ENCODE measurements at regions not wholly inside any gene's neighbourhood (a gene's known extent, or its start where the extent isn't known, plus 50 kb on each side); places are given as distances from the start of the nearest gene placed in this dataset.
"Not testable (repeated sequence)": the region's sequence is repeated elsewhere in the genome, so short reads cannot be mapped to it uniquely, and the experiment has no call there.

DNA sequence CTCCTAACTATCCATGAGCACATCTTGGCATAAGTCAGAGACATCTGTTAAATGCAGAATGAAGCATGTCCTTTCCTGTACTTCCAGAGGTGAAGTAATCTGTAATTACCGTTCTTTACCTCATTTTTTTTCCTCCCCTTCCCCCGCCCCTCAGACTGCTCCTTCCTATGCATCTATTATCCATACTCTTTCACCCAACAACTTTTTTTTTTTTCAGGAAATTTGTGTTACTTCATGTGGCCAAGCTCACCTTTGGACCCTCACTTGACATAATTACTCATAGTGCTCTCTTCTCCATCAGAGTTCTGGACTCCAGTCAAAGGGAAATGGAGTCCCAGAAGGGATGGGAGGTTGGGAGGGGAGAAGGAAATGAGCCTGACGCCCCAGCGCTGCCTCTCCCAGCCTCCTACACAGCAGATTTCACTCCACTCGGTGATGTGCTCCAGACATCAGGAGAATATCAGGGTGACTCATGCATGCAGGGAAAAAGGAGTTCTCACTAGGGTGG lies 568.8 kb downstream of the STIM2 start:
- TF ChIP-seq, protein P1, sequence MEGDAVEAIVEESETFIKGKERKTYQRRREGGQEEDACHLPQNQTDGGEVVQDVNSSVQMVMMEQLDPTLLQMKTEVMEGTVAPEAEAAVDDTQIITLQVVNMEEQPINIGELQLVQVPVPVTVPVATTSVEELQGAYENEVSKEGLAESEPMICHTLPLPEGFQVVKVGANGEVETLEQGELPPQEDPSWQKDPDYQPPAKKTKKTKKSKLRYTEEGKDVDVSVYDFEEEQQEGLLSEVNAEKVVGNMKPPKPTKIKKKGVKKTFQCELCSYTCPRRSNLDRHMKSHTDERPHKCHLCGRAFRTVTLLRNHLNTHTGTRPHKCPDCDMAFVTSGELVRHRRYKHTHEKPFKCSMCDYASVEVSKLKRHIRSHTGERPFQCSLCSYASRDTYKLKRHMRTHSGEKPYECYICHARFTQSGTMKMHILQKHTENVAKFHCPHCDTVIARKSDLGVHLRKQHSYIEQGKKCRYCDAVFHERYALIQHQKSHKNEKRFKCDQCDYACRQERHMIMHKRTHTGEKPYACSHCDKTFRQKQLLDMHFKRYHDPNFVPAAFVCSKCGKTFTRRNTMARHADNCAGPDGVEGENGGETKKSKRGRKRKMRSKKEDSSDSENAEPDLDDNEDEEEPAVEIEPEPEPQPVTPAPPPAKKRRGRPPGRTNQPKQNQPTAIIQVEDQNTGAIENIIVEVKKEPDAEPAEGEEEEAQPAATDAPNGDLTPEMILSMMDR (IDR thresholded peaks at IDR 0.05; ENCODE audit: borderline replicate concordance, extremely low read depth, insufficient read depth) = no peak
- H3K9ac ChIP-seq (ENCODE audit: low read length in 3 of 3) = no peak overlapping the region
- H3K9me3 ChIP-seq (ENCODE audit: control insufficient read depth in 2 of 3, insufficient read depth in 1 of 3, low read length in 3 of 3) = no peaks in the 10 kb centered on the region
- intact Hi-C loops (cut with DNase I) = no loop called here
- FAIRE-seq = no peak
- H3K4me1 ChIP-seq (ENCODE audit: control insufficient read depth in 2 of 3, insufficient read depth in 2 of 3, low read depth in 1 of 3, low read length in 3 of 3) = no peaks in the 10 kb centered on the region
- H3K27me3 ChIP-seq (ENCODE audit: control insufficient read depth, insufficient read depth, low read length) = no peaks in the 10 kb centered on the region
- H3K4me3 ChIP-seq (ENCODE audit: low read length in 3 of 3) = no peak overlapping the region
- DNase-seq = no peak
- H3K27ac ChIP-seq (ENCODE audit: low read depth in 2 of 2, low read length in 2 of 2) = no peak overlapping the region
- H3K36me3 ChIP-seq (ENCODE audit: control insufficient read depth in 2 of 3, insufficient read depth in 3 of 3, low read length in 3 of 3) = no peaks in the 10 kb centered on the region

DNA sequence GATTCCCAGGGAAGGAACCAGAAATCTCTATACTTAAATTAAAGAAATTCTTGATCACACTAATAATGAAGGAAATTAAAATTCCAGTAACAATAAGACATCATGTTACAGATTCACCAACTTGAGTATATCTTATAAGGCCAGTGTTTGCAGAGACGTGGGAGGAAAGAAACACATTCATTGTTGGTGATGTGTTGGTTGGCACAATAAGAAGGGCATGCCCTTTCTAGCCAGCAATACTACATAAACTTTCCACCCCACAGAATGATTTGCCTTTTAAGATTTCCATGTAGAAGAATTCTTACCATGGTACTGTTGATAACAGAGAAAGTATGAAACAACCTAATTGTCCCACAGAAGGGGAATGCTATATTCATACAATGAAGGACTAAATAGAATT lies 581.5 kb downstream of the STIM2 start:
- H3K4me1 ChIP-seq (ENCODE audit: control insufficient read depth in 2 of 3, insufficient read depth in 2 of 3, low read depth in 1 of 3, low read length in 3 of 3) = no peaks in the 10 kb centered on the region
- FAIRE-seq (no peak), DNase-seq (no peak)
- H3K27ac ChIP-seq (ENCODE audit: low read depth in 2 of 2, low read length in 2 of 2) = no peak overlapping the region
- H3K4me3 ChIP-seq (ENCODE audit: low read length in 3 of 3) = no peak overlapping the region
- H3K9ac ChIP-seq (ENCODE audit: low read length in 3 of 3) = no peak overlapping the region
- H3K36me3 ChIP-seq (ENCODE audit: control insufficient read depth in 2 of 3, insufficient read depth in 3 of 3, low read length in 3 of 3) = no peaks in the 10 kb centered on the region
- H3K27me3 ChIP-seq (ENCODE audit: control insufficient read depth, insufficient read depth, low read length) = no peaks in the 10 kb centered on the region
- TF ChIP-seq, protein P1 (IDR thresholded peaks at IDR 0.05; ENCODE audit: borderline replicate concordance, extremely low read depth, insufficient read depth) = no peak
- no peaks in the 10 kb centered on the region for H3K9me3 ChIP-seq (ENCODE audit: control insufficient read depth in 2 of 3, insufficient read depth in 1 of 3, low read length in 3 of 3)
- intact Hi-C loops (cut with DNase I) = no loop called here

DNA sequence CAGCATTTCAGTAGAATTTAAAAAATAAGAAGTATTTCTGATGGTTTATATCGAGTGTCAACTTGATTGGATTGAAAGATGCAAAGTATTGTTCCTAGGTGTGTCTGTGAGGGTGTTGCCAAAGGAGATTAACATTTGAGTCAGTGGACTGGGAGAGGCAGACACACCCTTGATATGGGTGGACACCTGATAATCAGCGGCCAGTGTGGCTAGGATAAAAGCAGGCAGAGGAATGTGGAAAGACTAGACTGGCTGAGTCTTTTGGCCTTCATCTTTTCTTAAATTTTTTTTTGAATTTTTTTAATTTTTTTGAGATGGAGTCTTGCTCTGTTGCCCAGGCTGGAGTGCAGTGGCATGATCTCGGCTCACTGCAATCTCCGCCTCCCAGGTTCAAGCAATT lies 582.0 kb downstream of the STIM2 start:
- H3K4me1 ChIP-seq (ENCODE audit: control insufficient read depth in 2 of 3, insufficient read depth in 2 of 3, low read depth in 1 of 3, low read length in 3 of 3); intact Hi-C loops (cut with DNase I); H3K36me3 ChIP-seq (ENCODE audit: control insufficient read depth in 2 of 3, insufficient read depth in 3 of 3, low read length in 3 of 3); FAIRE-seq; H3K4me3 ChIP-seq (ENCODE audit: low read length in 3 of 3); H3K27me3 ChIP-seq (ENCODE audit: control insufficient read depth, insufficient read depth, low read length); H3K9me3 ChIP-seq (ENCODE audit: control insufficient read depth in 2 of 3, insufficient read depth in 1 of 3, low read length in 3 of 3); H3K27ac ChIP-seq (ENCODE audit: low read depth in 2 of 2, low read length in 2 of 2); DNase-seq; H3K9ac ChIP-seq (ENCODE audit: low read length in 3 of 3): not testable (repeated sequence)

DNA sequence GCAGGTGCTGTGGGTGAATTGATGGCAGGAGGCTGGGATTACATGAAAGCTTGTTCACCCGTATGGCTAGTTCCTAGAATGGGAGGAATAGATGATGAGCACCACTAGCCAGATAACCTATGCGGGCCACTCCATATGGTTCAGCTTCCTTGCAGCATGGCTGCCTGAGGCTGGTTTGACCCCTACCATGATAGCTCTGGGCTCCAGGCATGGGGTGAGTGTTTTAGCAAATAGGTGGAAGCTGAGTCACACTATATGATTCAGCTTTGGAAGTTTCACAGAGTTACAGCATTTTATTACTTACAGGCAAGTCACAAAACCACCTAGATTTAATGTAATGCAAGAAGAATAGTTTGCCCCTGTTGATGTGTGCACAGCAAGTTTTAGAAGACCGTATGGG lies 603.2 kb downstream of the STIM2 start:
- Histone ChIP-seq H3K27me3 (ENCODE audit: control insufficient read depth, insufficient read depth, low read length) (no peaks in the 10 kb centered on the region), H3K4me1 (ENCODE audit: control insufficient read depth in 2 of 3, insufficient read depth in 2 of 3, low read depth in 1 of 3, low read length in 3 of 3) (no peaks in the 10 kb centered on the region), H3K4me3 (ENCODE audit: low read length in 3 of 3) (no peak overlapping the region), H3K36me3 (ENCODE audit: control insufficient read depth in 2 of 3, insufficient read depth in 3 of 3, low read length in 3 of 3) (no peaks in the 10 kb centered on the region), H3K9ac (ENCODE audit: low read length in 3 of 3) (no peak overlapping the region), H3K9me3 (ENCODE audit: control insufficient read depth in 2 of 3, insufficient read depth in 1 of 3, low read length in 3 of 3) (no peaks in the 10 kb centered on the region), H3K27ac (ENCODE audit: low read depth in 2 of 2, low read length in 2 of 2) (no peak overlapping the region)
- TF ChIP-seq, protein P1 (IDR thresholded peaks at IDR 0.05; ENCODE audit: borderline replicate concordance, extremely low read depth, insufficient read depth) = no peak
- DNase-seq (no peak), FAIRE-seq (no peak)
- intact Hi-C loops (cut with DNase I) = no loop called here
